NCI-H2107 treated with DMSO at 0.1 percent for 48 hours (cell line): ENCODE measurements at regions not wholly inside any gene's neighbourhood (a gene's known extent, or its start where the extent isn't known, plus 50 kb on each side); places are given as distances from the start of the nearest gene placed in this dataset.
A peak's percentile ranks its signal among the peaks of the same experiment; 100 is the strongest.
"Not testable (repeated sequence)": the region's sequence is repeated elsewhere in the genome, so short reads cannot be mapped to it uniquely, and the experiment has no call there.

Source experiments
- DNase-seq: peaks from one replicate; lab custom pipeline; 2025; ENCODE audit not compliant: unreplicated experiment; lab: John Stamatoyannopoulos, UW

GRCh38 chr21:34217263-34217662 lies 143.9 kb downstream of the MRPS6 start:
- no peak for DNase-seq

DNA sequence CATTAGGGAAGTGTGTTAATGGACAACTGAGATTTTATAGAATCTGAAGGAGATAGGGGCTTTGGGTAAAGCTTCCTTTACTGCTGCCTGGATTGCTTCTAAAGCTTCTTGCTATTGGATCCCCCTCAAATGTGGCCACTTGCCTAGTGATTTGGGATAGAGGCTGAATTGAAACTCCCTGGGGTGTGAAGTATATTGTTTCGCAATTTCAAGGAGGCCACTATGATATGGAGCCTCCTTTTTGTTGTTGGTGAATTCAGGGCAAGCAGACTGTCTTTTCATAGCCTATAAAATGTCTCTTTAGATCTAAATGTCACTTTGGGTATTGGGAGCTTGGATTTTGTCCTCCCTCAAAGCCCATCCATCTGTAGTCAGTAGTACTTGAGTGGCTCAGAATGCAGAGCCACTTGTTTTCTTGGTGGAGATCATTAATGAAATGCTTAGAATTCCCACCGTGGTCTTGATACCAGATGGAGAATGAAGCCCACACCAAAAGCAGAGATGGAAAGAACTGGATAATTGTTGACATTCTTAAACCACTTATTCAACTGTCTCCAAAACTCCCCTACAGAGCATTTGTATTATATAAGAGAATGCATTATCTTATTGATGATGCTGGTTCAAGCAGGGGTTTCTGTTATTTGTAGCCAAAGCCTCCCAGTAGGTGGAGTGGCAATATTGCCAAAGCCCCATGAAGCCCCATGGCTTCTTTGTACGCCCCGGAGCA lies 144.3 kb upstream of the KCNE2 start:
- DNase-seq: no peak

DNA sequence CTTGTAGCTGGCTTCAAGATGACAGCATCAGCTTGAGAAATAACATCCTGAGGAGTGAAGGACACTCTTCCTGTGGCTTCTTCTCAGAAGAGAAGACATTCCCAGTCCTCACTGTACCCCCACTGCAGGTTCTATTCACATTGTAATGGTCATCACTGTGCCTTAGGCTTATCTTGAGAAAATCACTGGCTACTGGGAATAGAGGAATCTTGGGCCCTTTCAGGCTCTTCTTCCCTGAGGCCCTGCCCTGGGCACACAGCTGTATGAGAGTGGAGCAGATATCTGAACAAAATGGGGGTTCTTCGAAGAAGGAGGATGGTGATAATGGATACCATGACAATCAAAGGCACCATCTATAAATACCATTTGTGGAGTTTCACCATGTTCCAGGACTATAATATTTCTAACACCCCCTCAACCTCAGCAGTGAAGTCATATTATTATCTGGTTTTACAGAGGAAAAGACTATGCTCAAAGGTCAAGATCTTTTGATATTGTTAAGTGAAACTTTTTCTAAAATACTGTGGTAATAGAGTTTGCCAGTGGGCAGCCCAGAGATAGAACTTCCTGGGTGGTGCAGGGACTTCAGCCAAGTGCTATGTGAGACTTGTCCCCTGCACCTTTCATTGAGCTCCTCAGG lies 143.1 kb upstream of the KCNE2 start:
- no peak for DNase-seq

- DNase-seq: no peak
Measured at GRCh38 chr21:34221331-34222030, 142.3 kb upstream of the KCNE2 start.

GRCh38 chr21:34222031-34222335 lies 141.8 kb upstream of the KCNE2 start:
- no peak for DNase-seq

DNA sequence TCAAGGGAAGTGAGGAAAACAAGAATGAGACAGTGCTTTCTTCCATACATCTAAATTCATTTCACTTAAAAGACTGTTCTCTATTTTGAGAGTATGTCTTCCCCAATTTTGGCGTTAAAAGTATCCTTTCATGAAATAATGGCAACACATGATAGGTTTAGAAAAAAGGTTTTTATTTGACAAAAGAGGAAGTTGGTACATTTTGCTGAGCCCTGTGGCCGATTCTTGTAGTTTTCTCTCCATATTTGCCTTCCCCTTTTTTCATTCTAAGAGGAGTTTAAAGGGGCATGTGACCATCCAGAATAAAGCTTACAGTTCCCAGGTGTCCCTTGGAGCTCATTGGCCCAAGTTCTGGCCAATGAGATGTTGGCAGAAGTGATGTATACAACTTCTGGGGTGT lies 140.4 kb upstream of the KCNE2 start:
- no peak for DNase-seq

DNA sequence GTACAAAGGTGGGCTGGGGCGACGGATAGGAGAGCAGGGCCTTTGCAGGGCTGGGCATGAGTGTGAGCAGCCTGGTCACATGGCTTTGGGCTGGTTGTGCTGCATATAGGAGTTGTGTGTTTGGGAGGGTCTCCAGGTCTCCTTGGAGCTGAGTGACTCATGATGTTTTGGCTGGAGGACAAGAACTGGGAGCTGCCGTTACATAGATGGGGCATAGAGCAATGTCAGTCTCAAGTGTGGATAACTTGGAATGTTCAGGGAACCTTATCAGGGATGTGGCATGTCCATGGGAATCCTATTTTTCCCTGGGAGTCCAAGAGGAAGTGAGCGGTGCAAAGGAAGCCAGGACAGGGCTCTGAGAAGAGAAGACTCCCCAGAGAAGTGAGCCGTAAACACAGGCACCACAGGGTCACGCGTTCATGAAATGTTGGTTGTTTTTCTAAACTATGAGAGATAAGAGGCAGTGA lies 136.4 kb upstream of the KCNE2 start:
- no peak for DNase-seq

- no peak for DNase-seq
Measured at GRCh38 chr21:34228792-34229191, 135.0 kb upstream of the KCNE2 start.

DNA sequence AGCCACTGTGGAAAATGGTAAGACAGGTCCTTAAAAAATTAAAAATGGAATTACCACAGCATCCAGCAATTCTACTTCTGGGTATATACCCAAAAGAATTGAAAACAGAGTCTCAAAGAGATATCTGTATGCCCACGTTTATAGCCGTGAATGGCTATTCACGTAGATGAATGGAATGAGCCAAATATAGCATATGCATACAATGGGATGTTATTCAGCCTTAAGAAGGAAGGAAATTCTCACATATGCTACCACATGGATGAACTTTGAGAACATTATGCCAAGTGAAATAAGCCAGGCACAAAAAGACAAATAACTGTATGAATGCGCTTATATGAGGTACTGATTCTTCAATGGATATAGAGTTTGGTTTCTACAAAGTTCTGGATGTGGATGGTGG lies 134.5 kb upstream of the KCNE2 start:
- DNase-seq: no peak

GRCh38 chr21:34233741-34234140 lies 130.1 kb upstream of the KCNE2 start:
- not testable (repeated sequence) for DNase-seq

DNA sequence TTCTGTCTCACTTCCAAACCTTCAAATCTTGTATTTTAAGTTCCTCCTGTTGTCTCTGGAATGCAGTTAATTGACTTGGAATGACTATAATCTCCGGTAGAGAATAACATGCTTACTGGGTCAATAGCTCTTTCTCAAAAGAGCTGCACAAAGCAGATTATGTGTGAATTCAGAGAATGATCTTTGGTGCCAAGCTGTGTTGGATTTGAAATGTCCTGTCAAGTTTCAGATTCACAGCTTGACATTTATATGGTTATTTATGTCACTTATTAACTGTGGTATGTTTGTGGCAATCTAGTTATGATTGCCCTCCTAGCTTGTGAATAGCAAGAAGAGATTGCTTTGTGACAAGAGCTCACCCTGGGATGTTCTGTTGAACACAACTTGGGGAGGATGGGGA lies 128.3 kb upstream of the KCNE2 start:
- no peak for DNase-seq

- no peak for DNase-seq
Measured at GRCh38 chr21:34242973-34243372, 120.8 kb upstream of the KCNE2 start.

DNA sequence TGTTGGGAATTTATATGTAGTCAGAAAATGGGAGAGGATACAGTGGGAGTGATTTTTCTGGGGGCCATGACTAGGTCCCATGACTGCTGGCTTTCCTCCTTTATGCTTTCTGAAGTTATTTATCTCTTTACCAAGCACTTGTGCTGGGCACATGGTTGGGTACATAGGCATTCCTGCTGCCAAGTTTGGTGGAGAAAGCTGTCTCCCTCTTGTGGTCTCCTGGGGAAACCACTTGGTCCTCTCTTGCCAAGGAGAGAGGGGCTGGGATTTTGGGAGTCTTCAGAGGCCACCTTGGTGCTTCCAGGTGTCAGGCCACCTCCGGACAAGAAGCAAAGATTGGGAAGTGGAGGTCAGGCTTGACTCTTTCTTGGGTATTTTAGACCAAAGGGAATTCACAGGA lies 120.2 kb upstream of the KCNE2 start:
- peak; percentile 2 for DNase-seq

DNA sequence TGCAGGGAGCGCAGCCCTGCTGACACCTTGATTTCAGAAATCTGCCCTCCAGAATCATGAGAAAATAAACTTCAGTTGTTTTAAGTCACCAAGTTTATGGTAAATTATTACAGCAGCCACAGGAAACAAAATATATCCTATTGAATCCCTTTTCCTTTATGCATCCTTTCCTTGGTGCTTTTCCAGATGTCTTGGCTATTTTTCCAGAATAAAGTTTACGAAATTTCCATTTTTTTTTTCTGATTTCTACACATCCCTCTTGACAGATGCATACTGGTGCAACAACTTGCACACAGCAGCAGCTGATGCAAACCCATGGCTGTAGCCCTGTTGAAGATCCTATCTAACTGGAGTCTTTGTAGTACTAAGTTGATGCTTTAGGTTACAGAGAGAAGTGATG lies 111.1 kb upstream of the KCNE2 start:
- no peak for DNase-seq

- DNase-seq: no peak
Measured at GRCh38 chr21:34255073-34255472, 108.7 kb upstream of the KCNE2 start.

- DNase-seq: no peak
Measured at GRCh38 chr21:34260277-34261008, 103.4 kb upstream of the KCNE2 start.

DNA sequence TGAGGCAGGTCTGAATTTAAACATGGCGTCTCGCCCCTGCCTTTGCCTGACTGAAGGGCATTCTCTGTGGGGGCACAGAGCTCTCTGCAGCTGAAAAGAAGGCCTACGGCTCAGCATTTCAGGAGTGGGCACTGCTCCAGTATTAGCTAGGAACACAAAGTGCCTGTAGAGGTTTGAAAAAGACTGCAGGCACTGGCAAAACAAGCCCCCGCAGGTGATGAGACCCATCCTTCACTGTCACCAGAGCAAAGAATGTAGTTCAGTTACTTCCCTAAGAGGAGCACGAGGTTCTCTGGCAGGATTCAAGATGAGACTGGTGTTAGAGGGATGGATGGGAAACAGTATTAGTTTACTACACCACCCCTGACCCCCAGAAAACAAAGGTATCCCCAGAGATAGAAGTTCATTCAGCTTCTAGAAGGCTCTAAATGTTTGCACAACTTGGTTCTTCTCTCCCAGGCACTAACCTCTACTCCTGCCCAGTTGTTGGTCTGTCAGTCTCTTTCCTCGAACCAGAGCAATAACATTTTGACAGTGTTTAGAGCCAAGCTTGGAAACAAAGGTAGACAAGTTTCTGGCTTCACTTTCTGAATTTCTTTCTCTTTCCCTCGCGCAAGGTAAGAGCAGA lies 101.9 kb upstream of the KCNE2 start:
- no peak for DNase-seq

GRCh38 chr21:34262469-34262845 lies 101.3 kb upstream of the KCNE2 start:
- no peak for DNase-seq

DNA sequence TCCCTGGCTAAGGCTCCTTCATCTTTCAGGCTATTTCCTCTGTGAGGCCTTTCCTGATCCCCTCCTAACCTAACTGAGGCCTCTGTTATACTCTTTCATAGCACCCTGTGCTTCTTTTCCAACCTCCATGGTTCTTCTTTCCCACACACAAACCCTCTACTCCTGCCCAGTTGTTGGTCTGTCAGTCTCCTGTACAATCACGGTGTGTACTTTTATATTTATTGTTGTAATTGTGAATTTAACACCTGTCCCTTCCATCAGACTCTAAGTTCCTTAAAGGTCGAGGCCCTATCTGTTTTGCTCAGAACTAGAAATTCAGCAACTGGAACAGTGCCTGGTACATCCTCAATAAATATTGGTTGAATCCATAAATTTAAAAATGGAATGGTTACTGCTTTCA lies 100.2 kb upstream of the KCNE2 start:
- no peak for DNase-seq

GRCh38 chr21:34266351-34266750 lies 97.5 kb upstream of the KCNE2 start:
- DNase-seq: no peak

DNA sequence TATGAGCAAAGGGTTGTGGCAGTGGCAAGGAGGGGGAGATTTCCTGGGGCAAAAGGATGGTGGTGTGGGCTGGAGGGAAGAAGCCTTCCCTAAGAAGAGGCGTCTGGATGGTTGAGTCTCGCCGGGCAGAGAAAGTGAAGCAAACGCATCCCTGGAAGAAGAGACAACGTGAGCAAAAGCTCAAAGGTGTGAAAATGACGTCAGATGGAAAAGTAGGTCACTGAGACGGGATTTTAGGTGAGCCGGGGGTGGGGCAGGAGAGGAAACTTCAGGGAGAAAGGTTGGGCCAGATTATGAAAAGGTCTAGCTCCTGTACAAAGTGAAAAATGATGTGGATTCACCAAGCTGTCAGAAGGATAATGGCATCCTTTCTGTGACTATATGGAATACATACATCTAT lies 95.3 kb upstream of the KCNE2 start:
- no peak for DNase-seq
